ENCODE measurements at regions not wholly inside any gene's neighbourhood (a gene's known extent, or its start where the extent isn't known, plus 50 kb on each side); places are given as distances from the start of the nearest gene placed in this dataset.

- Histone ChIP-seq H3K27ac (no peak overlapping the region), H3K4me3 (no peak overlapping the region), H3K36me3 (no peaks in the 10 kb centered on the region), H3K9me3 (replicated peaks) (no peaks in the 10 kb centered on the region), H3K27me3 (no peaks in the 10 kb centered on the region), H3K4me1 (no peaks in the 10 kb centered on the region)
- no peak for DNase-seq
Measured at GRCh38 chr13:111515635-111516034, 195.2 kb downstream of the TEX29 start.

- no peaks in the 10 kb centered on the region for H3K36me3 ChIP-seq
- DNase-seq: no peak
- H3K27ac ChIP-seq: no peak overlapping the region
- no peak overlapping the region for H3K4me3 ChIP-seq
- no peaks in the 10 kb centered on the region for H3K4me1 ChIP-seq
- no peaks in the 10 kb centered on the region for H3K9me3 ChIP-seq (replicated peaks)
- no peaks in the 10 kb centered on the region for H3K27me3 ChIP-seq
Measured at GRCh38 chr13:111516712-111517640, 196.5 kb downstream of the TEX29 start.

GRCh38 chr13:111517641-111518010, 197.2 kb downstream of the TEX29 start:
- H3K4me1 ChIP-seq: no peaks in the 10 kb centered on the region
- H3K4me3 ChIP-seq: no peak overlapping the region
- no peaks in the 10 kb centered on the region for H3K36me3 ChIP-seq
- H3K9me3 ChIP-seq (replicated peaks): no peaks in the 10 kb centered on the region
- H3K27me3 ChIP-seq: no peaks in the 10 kb centered on the region
- no peak overlapping the region for H3K27ac ChIP-seq
- DNase-seq: no peak

GRCh38 chr13:111518161-111518792, 197.8 kb downstream of the TEX29 start:
- no peak overlapping the region for H3K27ac ChIP-seq
- no peaks in the 10 kb centered on the region for H3K9me3 ChIP-seq (replicated peaks)
- H3K27me3 ChIP-seq: no peaks in the 10 kb centered on the region
- no peaks in the 10 kb centered on the region for H3K4me1 ChIP-seq
- H3K4me3 ChIP-seq: no peak overlapping the region
- no peaks in the 10 kb centered on the region for H3K36me3 ChIP-seq
- no peak for DNase-seq

GRCh38 chr13:111519041-111519440, 198.6 kb downstream of the TEX29 start:
- no peaks in the 10 kb centered on the region for H3K27me3 ChIP-seq
- no peaks in the 10 kb centered on the region for H3K4me1 ChIP-seq
- H3K36me3 ChIP-seq: no peaks in the 10 kb centered on the region
- no peak for DNase-seq
- H3K9me3 ChIP-seq (replicated peaks): no peaks in the 10 kb centered on the region
- H3K27ac ChIP-seq: no peak overlapping the region
- H3K4me3 ChIP-seq: no peak overlapping the region

- no peak for DNase-seq
- no peaks in the 10 kb centered on the region for H3K4me1 ChIP-seq
- no peak overlapping the region for H3K4me3 ChIP-seq
- H3K27ac ChIP-seq: no peak overlapping the region
- H3K9me3 ChIP-seq (replicated peaks): no peaks in the 10 kb centered on the region
- H3K27me3 ChIP-seq: no peaks in the 10 kb centered on the region
- H3K36me3 ChIP-seq: no peaks in the 10 kb centered on the region
Measured at GRCh38 chr13:111519490-111520170, 199.2 kb downstream of the TEX29 start.

GRCh38 chr13:111521030-111521429, 200.6 kb downstream of the TEX29 start:
- H3K27ac ChIP-seq: no peak overlapping the region
- no peak for DNase-seq
- no peaks in the 10 kb centered on the region for H3K27me3 ChIP-seq

GRCh38 chr13:111521691-111522229, 201.3 kb downstream of the TEX29 start:
- Histone ChIP-seq H3K4me3 (no peak overlapping the region), H3K27ac (no peak overlapping the region), H3K4me1 (no peaks in the 10 kb centered on the region), H3K27me3 (no peaks in the 10 kb centered on the region), H3K9me3 (replicated peaks) (no peaks in the 10 kb centered on the region), H3K36me3 (no peaks in the 10 kb centered on the region)
- DNase-seq: no peak

More at GRCh38 chr13:111521030-111521429, 200.6 kb downstream of the TEX29 start:
- Histone ChIP-seq H3K9me3 (replicated peaks) (no peaks in the 10 kb centered on the region), H3K36me3 (no peaks in the 10 kb centered on the region), H3K4me1 (no peaks in the 10 kb centered on the region), H3K4me3 (no peak overlapping the region)

- no peaks in the 10 kb centered on the region for H3K9me3 ChIP-seq (replicated peaks)
- H3K36me3 ChIP-seq: no peaks in the 10 kb centered on the region
- no peak for DNase-seq
- H3K27ac ChIP-seq: no peak overlapping the region
- no peak overlapping the region for H3K4me3 ChIP-seq
- no peaks in the 10 kb centered on the region for H3K27me3 ChIP-seq
- no peaks in the 10 kb centered on the region for H3K4me1 ChIP-seq
Measured at GRCh38 chr13:111525320-111526118, 205.1 kb downstream of the TEX29 start.

GRCh38 chr13:111526922-111527321, 206.5 kb downstream of the TEX29 start:
- no peak overlapping the region for H3K27ac ChIP-seq
- H3K36me3 ChIP-seq: no peaks in the 10 kb centered on the region
- H3K4me1 ChIP-seq: no peaks in the 10 kb centered on the region
- no peak overlapping the region for H3K4me3 ChIP-seq
- H3K9me3 ChIP-seq (replicated peaks): no peaks in the 10 kb centered on the region
- no peak for DNase-seq
- 0 out of 2 replicates have a peak, but pooled peaks cover 5% of the 10 kb centered on the region for H3K27me3 ChIP-seq

GRCh38 chr13:111527614-111528229, 207.3 kb downstream of the TEX29 start:
- no peaks in the 10 kb centered on the region for H3K36me3 ChIP-seq
- 0 out of 2 replicates have a peak, but pooled peaks cover 5% of the 10 kb centered on the region for H3K27me3 ChIP-seq
- no peaks in the 10 kb centered on the region for H3K9me3 ChIP-seq (replicated peaks)
- no peak overlapping the region for H3K4me3 ChIP-seq
- no peaks in the 10 kb centered on the region for H3K4me1 ChIP-seq
- no peak overlapping the region for H3K27ac ChIP-seq
- DNase-seq: no peak

GRCh38 chr13:111528513-111528912, 208.1 kb downstream of the TEX29 start:
- Histone ChIP-seq H3K27ac (no peak overlapping the region), H3K27me3 (0 out of 2 replicates have a peak, but pooled peaks cover 5% of the 10 kb centered on the region)
- DNase-seq: no peak

GRCh38 chr13:111530137-111530870, 209.9 kb downstream of the TEX29 start:
- H3K9me3 ChIP-seq (replicated peaks): no peaks in the 10 kb centered on the region
- no peak for DNase-seq

More at GRCh38 chr13:111528513-111528912, 208.1 kb downstream of the TEX29 start:
- no peaks in the 10 kb centered on the region for H3K36me3 ChIP-seq
- H3K4me3 ChIP-seq: no peak overlapping the region
- H3K4me1 ChIP-seq: no peaks in the 10 kb centered on the region
- H3K9me3 ChIP-seq (replicated peaks): no peaks in the 10 kb centered on the region

More at GRCh38 chr13:111530137-111530870, 209.9 kb downstream of the TEX29 start:
- Histone ChIP-seq H3K4me3 (no peak overlapping the region), H3K4me1 (no peaks in the 10 kb centered on the region), H3K27ac (no peak overlapping the region), H3K27me3 (0 out of 2 replicates have a peak, but pooled peaks cover 5% of the 10 kb centered on the region), H3K36me3 (no peaks in the 10 kb centered on the region)

All from SJCRH30 (cell line).